NCI-H524 (cell line): ENCODE measurements at regions not wholly inside any gene's neighbourhood (a gene's known extent, or its start where the extent isn't known, plus 50 kb on each side); places are given as distances from the start of the nearest gene placed in this dataset.
A peak's percentile ranks its signal among the peaks of the same experiment; 100 is the strongest.
"Not testable (repeated sequence)": the region's sequence is repeated elsewhere in the genome, so short reads cannot be mapped to it uniquely, and the experiment has no call there.

Experiments
- DNase-seq, 2 experiments: peaks; one replicate each; lab custom pipeline; 2025; lab: John Stamatoyannopoulos, UW

GRCh38 chr5:130324953-130325671, 420.8 kb downstream of the CHSY3 start:
- DNase-seq = no peak

GRCh38 chr5:130323804-130324454, 419.7 kb downstream of the CHSY3 start:
- no peak for DNase-seq

- DNase-seq = no peak
Observed at GRCh38 chr5:130321931-130322330, 417.7 kb downstream of the CHSY3 start.

GRCh38 chr5:130316971-130317680, 412.9 kb downstream of the CHSY3 start:
- DNase-seq = no peak

GRCh38 chr5:130295235-130295634, 391.0 kb downstream of the CHSY3 start:
- DNase-seq = no peak

- not testable (repeated sequence) for DNase-seq
Observed at GRCh38 chr5:130294798-130295197, 390.5 kb downstream of the CHSY3 start.

GRCh38 chr5:130290219-130290618, 386.0 kb downstream of the CHSY3 start:
- DNase-seq = no peak

- DNase-seq = peak in 1 of 2 experiments; percentile 61
Observed at GRCh38 chr5:130289132-130290088, 385.1 kb downstream of the CHSY3 start.

GRCh38 chr5:130287438-130287837, 383.2 kb downstream of the CHSY3 start:
- DNase-seq = no peak

- no peak for DNase-seq
Observed at GRCh38 chr5:130286971-130287370, 382.7 kb downstream of the CHSY3 start.

GRCh38 chr5:130282049-130282448, 377.8 kb downstream of the CHSY3 start:
- DNase-seq = no peak

GRCh38 chr5:130280528-130281217, 376.4 kb downstream of the CHSY3 start:
- DNase-seq = no peak

GRCh38 chr5:130279386-130279785, 375.1 kb downstream of the CHSY3 start:
- no peak for DNase-seq

- DNase-seq = no peak
Observed at GRCh38 chr5:130278136-130278535, 373.9 kb downstream of the CHSY3 start.

GRCh38 chr5:130277522-130277921, 373.3 kb downstream of the CHSY3 start:
- no peak for DNase-seq

GRCh38 chr5:130277002-130277401, 372.7 kb downstream of the CHSY3 start:
- DNase-seq = no peak

GRCh38 chr5:130272837-130273236, 368.6 kb downstream of the CHSY3 start:
- no peak for DNase-seq

GRCh38 chr5:130270786-130271185, 366.5 kb downstream of the CHSY3 start:
- no peak for DNase-seq

- no peak for DNase-seq
Observed at GRCh38 chr5:130268489-130268888, 364.2 kb downstream of the CHSY3 start.

- DNase-seq = no peak
Observed at GRCh38 chr5:130267926-130268325, 363.7 kb downstream of the CHSY3 start.

- peak in 1 of 2 experiments; percentile 4 for DNase-seq
Observed at GRCh38 chr5:130260481-130260880, 356.2 kb downstream of the CHSY3 start.
